ENCODE measurements at regions not wholly inside any gene's neighbourhood (a gene's known extent, or its start where the extent isn't known, plus 50 kb on each side); places are given as distances from the start of the nearest gene placed in this dataset.

DNA sequence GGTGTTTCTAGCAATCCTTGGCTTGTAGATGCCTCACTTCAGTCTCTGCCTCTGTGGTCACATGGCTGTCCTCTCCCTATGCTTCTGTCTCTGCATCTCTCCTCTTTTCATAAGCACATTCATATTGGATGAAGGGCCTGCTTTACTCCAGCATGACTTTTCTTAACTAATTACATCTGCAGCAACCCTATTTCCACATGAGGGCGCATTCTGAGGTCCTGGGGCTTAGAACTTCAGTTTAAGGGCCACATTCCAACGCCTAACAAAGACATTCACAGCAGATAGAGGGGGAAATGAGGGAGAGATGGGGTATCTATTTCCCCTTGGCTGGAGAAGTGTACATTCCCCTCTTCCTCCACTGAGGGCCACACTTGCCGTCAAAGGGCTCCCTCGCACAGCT is 489.1 kb upstream of the SALL1 start:
- TF ChIP-seq EP300 (IDR thresholded peaks at IDR 0.05; ENCODE audit: low read depth) (no peak), POLR2AphosphoS5 (IDR thresholded peaks at IDR 0.05) (no peak), POLR2A (IDR thresholded peaks at IDR 0.05) (no peak)
- TF ChIP-seq, protein P1, sequence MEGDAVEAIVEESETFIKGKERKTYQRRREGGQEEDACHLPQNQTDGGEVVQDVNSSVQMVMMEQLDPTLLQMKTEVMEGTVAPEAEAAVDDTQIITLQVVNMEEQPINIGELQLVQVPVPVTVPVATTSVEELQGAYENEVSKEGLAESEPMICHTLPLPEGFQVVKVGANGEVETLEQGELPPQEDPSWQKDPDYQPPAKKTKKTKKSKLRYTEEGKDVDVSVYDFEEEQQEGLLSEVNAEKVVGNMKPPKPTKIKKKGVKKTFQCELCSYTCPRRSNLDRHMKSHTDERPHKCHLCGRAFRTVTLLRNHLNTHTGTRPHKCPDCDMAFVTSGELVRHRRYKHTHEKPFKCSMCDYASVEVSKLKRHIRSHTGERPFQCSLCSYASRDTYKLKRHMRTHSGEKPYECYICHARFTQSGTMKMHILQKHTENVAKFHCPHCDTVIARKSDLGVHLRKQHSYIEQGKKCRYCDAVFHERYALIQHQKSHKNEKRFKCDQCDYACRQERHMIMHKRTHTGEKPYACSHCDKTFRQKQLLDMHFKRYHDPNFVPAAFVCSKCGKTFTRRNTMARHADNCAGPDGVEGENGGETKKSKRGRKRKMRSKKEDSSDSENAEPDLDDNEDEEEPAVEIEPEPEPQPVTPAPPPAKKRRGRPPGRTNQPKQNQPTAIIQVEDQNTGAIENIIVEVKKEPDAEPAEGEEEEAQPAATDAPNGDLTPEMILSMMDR (IDR thresholded peaks at IDR 0.05): no peak

Measured in transverse colon (tissue), 4 donors.